OCI-LY3 (cell line): ENCODE measurements at regions not wholly inside any gene's neighbourhood (a gene's known extent, or its start where the extent isn't known, plus 50 kb on each side); places are given as distances from the start of the nearest gene placed in this dataset.

Source experiments
- CTCF ChIP-seq: fragments of 200-600, 300-600 bp; sonication (generic); IDR thresholded peaks from 2 replicates; pipeline ENCODE4 v1.5.1; 2014; ENCODE audit warnings: antibody characterized with exemption, low read length, low read depth
- EZH2phosphoT487 ChIP-seq: fragments of 200-600 bp; shearing (Covaris generic); IDR thresholded peaks from 2 replicates; pipeline ENCODE4 v1.6.1; 2018; ENCODE audit warnings: antibody characterized with exemption, mixed run types, low read depth

GRCh38 chr5:71880536-71880935, 161.5 kb downstream of the CARTPT start:
- TF ChIP-seq CTCF = no peak
- TF ChIP-seq EZH2phosphoT487 = no peak
